ENCODE measurements at regions not wholly inside any gene's neighbourhood (a gene's known extent, or its start where the extent isn't known, plus 50 kb on each side); places are given as distances from the start of the nearest gene placed in this dataset.

- no peaks in the 10 kb centered on the region for H3K36me3 ChIP-seq (ENCODE audit: insufficient read depth, low read length)
- TF ChIP-seq EZH2phosphoT487 (IDR thresholded peaks at IDR 0.05; ENCODE audit: borderline replicate concordance) (no peak), CTCF (conservative IDR thresholded peaks at IDR 0.05; ENCODE audit: low read length) (no peak)
- no peaks in the 10 kb centered on the region for H3K79me2 ChIP-seq (ENCODE audit: insufficient read depth, low read length)
- no peak overlapping the region for H3K9ac ChIP-seq (ENCODE audit: low read depth, low read length, poor library complexity, severe bottlenecking)
- no peaks in the 10 kb centered on the region for H3K4me1 ChIP-seq (ENCODE audit: insufficient read depth, low read length, poor library complexity, severe bottlenecking)
- H3K4me3 ChIP-seq (ENCODE audit: low read length, poor library complexity, severe bottlenecking): no peak overlapping the region
- no peak overlapping the region for H2AFZ ChIP-seq (ENCODE audit: low read length)
- no peaks in the 10 kb centered on the region for H3K9me2 ChIP-seq (replicated peaks; ENCODE audit: low read depth, low read length)
- no peak overlapping the region for H3K4me2 ChIP-seq (ENCODE audit: low read depth, low read length, poor library complexity, severe bottlenecking)
- H3K27me3 ChIP-seq (ENCODE audit: insufficient read depth, low read length, poor library complexity, severe bottlenecking): no peaks in the 10 kb centered on the region
- no peaks in the 10 kb centered on the region for H3F3A ChIP-seq (ENCODE audit: low read depth)
- H3K9me3 ChIP-seq (ENCODE audit: insufficient read depth, low read depth, low read length): no peaks in the 10 kb centered on the region
- no peaks in the 10 kb centered on the region for H4K20me1 ChIP-seq (ENCODE audit: insufficient read depth, low read length, poor library complexity, severe bottlenecking)
Observed at GRCh38 chr13:106917024-106917571, 349.2 kb upstream of the ARGLU1 start.

GRCh38 chr13:106916329-106916976, 348.5 kb upstream of the ARGLU1 start:
- Histone ChIP-seq H3K9me2 (replicated peaks; ENCODE audit: low read depth, low read length) (no peaks in the 10 kb centered on the region), H3K36me3 (ENCODE audit: insufficient read depth, low read length) (no peaks in the 10 kb centered on the region), H3K9ac (ENCODE audit: low read depth, low read length, poor library complexity, severe bottlenecking) (no peak overlapping the region), H3K4me1 (ENCODE audit: insufficient read depth, low read length, poor library complexity, severe bottlenecking) (no peaks in the 10 kb centered on the region), H2AFZ (ENCODE audit: low read length) (no peak overlapping the region), H3K27me3 (ENCODE audit: insufficient read depth, low read length, poor library complexity, severe bottlenecking) (no peaks in the 10 kb centered on the region), H3K4me2 (ENCODE audit: low read depth, low read length, poor library complexity, severe bottlenecking) (no peak overlapping the region), H3K9me3 (ENCODE audit: insufficient read depth, low read depth, low read length) (no peaks in the 10 kb centered on the region), H3K79me2 (ENCODE audit: insufficient read depth, low read length) (no peaks in the 10 kb centered on the region), H3K4me3 (ENCODE audit: low read length, poor library complexity, severe bottlenecking) (no peak overlapping the region), H3F3A (ENCODE audit: low read depth) (no peaks in the 10 kb centered on the region), H4K20me1 (ENCODE audit: insufficient read depth, low read length, poor library complexity, severe bottlenecking) (no peaks in the 10 kb centered on the region)
- TF ChIP-seq EZH2phosphoT487 (IDR thresholded peaks at IDR 0.05; ENCODE audit: borderline replicate concordance) (no peak), CTCF (conservative IDR thresholded peaks at IDR 0.05; ENCODE audit: low read length) (no peak)

- no peaks in the 10 kb centered on the region for H3K9me3 ChIP-seq (ENCODE audit: insufficient read depth, low read depth, low read length)
- H3F3A ChIP-seq (ENCODE audit: low read depth): no peaks in the 10 kb centered on the region
- H4K20me1 ChIP-seq (ENCODE audit: insufficient read depth, low read length, poor library complexity, severe bottlenecking): no peaks in the 10 kb centered on the region
- no peaks in the 10 kb centered on the region for H3K4me1 ChIP-seq (ENCODE audit: insufficient read depth, low read length, poor library complexity, severe bottlenecking)
- H3K36me3 ChIP-seq (ENCODE audit: insufficient read depth, low read length): no peaks in the 10 kb centered on the region
- TF ChIP-seq EZH2phosphoT487 (IDR thresholded peaks at IDR 0.05; ENCODE audit: borderline replicate concordance) (no peak), CTCF (conservative IDR thresholded peaks at IDR 0.05; ENCODE audit: low read length) (no peak)
- no peak overlapping the region for H3K4me3 ChIP-seq (ENCODE audit: low read length, poor library complexity, severe bottlenecking)
- H2AFZ ChIP-seq (ENCODE audit: low read length): no peak overlapping the region
- no peak overlapping the region for H3K9ac ChIP-seq (ENCODE audit: low read depth, low read length, poor library complexity, severe bottlenecking)
- H3K27me3 ChIP-seq (ENCODE audit: insufficient read depth, low read length, poor library complexity, severe bottlenecking): no peaks in the 10 kb centered on the region
- H3K79me2 ChIP-seq (ENCODE audit: insufficient read depth, low read length): no peaks in the 10 kb centered on the region
- H3K4me2 ChIP-seq (ENCODE audit: low read depth, low read length, poor library complexity, severe bottlenecking): no peak overlapping the region
- no peaks in the 10 kb centered on the region for H3K9me2 ChIP-seq (replicated peaks; ENCODE audit: low read depth, low read length)
Observed at GRCh38 chr13:106915146-106915545, 347.2 kb upstream of the ARGLU1 start.
